AG09319 (cell line): ENCODE measurements at regions not wholly inside any gene's neighbourhood (a gene's known extent, or its start where the extent isn't known, plus 50 kb on each side); places are given as distances from the start of the nearest gene placed in this dataset.

ENCODE experiments used
- DNase-seq: peaks from one replicate; pipeline ENCODE4 v3.0.0-alpha.2; 2010; ENCODE audit warnings: low read depth; ENCODE audit errors: extremely low read depth
- CTCF ChIP-seq: IDR thresholded peaks from 2 replicates; pipeline ENCODE4 v1.5.1; 2011; ENCODE audit warnings: low read depth, mild to moderate bottlenecking, inconsistent platforms, low read length, moderate library complexity

GRCh38 chr12:82097438-82097837 is 260.7 kb downstream of the CCDC59 start:
- no peak for DNase-seq
- TF ChIP-seq CTCF, result no peak

- no peak for DNase-seq
- TF ChIP-seq CTCF, result no peak
These were observed 268.0 kb downstream of the CCDC59 start for GRCh38 chr12:82090165-82090564.

GRCh38 chr12:82089369-82090121 is 268.6 kb downstream of the CCDC59 start:
- no peak for DNase-seq
- no peak for TF ChIP-seq CTCF

- DNase-seq, result no peak
- TF ChIP-seq CTCF, result no peak
These were observed 275.7 kb downstream of the CCDC59 start for GRCh38 chr12:82082501-82082900.

- DNase-seq, result no peak
- no peak for TF ChIP-seq CTCF
These were observed 288.2 kb downstream of the CCDC59 start for GRCh38 chr12:82069931-82070514.

GRCh38 chr12:82058197-82058596 is 299.0 kb upstream of the PPFIA2 start:
- TF ChIP-seq CTCF, result no peak
- no peak for DNase-seq

- no peak for TF ChIP-seq CTCF
- no peak for DNase-seq
These were observed 298.6 kb upstream of the PPFIA2 start for GRCh38 chr12:82057770-82058169.
